K562 (cell line): ENCODE measurements at regions not wholly inside any gene's neighbourhood (a gene's known extent, or its start where the extent isn't known, plus 50 kb on each side); places are given as distances from the start of the nearest gene placed in this dataset.

Experiments used
- ATAC-seq: fragments of 200-7000 bp; cut with Tn5 transposase; 3 replicates; pipeline ENCODE4 v1.9.1; 2020; ENCODE audit warnings: moderate library complexity
- BruUV-seq: library from RNA; stranded (reverse); fragments of 400-500 nt; replicated peaks from 2 replicates; lab custom pipeline; 2021; lab: Mats Ljungman, UMichigan
- CTCF ChIA-PET: fragments of 300-600 bp; formaldehyde crosslinking; extraction: SDS; loops from one replicate; lab custom pipeline; 2021; ENCODE audit warnings: low intra/inter-chr PET ratio; lab: Yijun Ruan, JAX
- POLR2A ChIA-PET: fragments of 300-600, 350-650 bp; sonication (Branson Sonifier 250); formaldehyde crosslinking; extraction: SDS; loops from one replicate; lab custom pipeline; 2021; ENCODE audit warnings: antibody characterized with exemption, inconsistent platforms; lab: Yijun Ruan, JAX
- DNase-seq, 4 experiments: peaks; one replicate each; pipeline versions ENCODE4 v3.0.0 to v3.0.0-alpha.2; 2011 to 2018; ENCODE audit warnings: low spot score in 3 of 4, mixed read lengths in 3 of 4; ENCODE audit errors: extremely low read depth in 1 of 4
- FAIRE-seq: peaks from 2 replicates; lab custom pipeline; 2011; peaks lifted over from hg19 to GRCh38; lab: Jason Lieb, UNC
- H2AFZ ChIP-seq: 2 replicates; pipeline ENCODE4 v1.6.0; 2011; ENCODE audit warnings: low read depth, low read length, control low read depth, inconsistent platforms
- H3K27ac ChIP-seq: fragments of 200-600 bp; 3 replicates; pipeline ENCODE4 v1.8.0; 2011; ENCODE audit warnings: low read depth, mild to moderate bottlenecking, control low read depth, inconsistent platforms, low read length, moderate library complexity, mixed read lengths; ENCODE audit errors: extremely low read depth
- H3K27me3 ChIP-seq, 2 experiments: fragments of 300-600 bp in 1 of 2; 2 replicates in 1 of 2; 3 replicates in 1 of 2; pipeline versions ENCODE4 v1.6.0 to v1.8.0; 2011; ENCODE audit warnings: inconsistent platforms in 2 of 2, low read length in 2 of 2, mild to moderate bottlenecking in 1 of 2, mixed read lengths in 1 of 2, moderate library complexity in 1 of 2; ENCODE audit not compliant: control insufficient read depth in 2 of 2, insufficient read depth in 2 of 2
- H3K36me3 ChIP-seq: fragments of 300-600 bp; 3 replicates; pipeline ENCODE4 v1.8.0; 2011; ENCODE audit warnings: mild to moderate bottlenecking, low read length, inconsistent platforms; ENCODE audit not compliant: control insufficient read depth, insufficient read depth
- H3K4me1 ChIP-seq, 2 experiments: fragments of 200-600 bp in 1 of 2; replicated peaks in 1 of 2; 2 replicates in 1 of 2; 3 replicates in 1 of 2; pipeline versions ENCODE4 v1.5.1 to v1.8.0; 2011; ENCODE audit warnings: inconsistent platforms in 2 of 2, low read length in 2 of 2, mild to moderate bottlenecking in 1 of 2, mixed read lengths in 1 of 2, moderate library complexity in 1 of 2; ENCODE audit not compliant: control insufficient read depth in 2 of 2, insufficient read depth in 2 of 2
- H3K4me2 ChIP-seq: 2 replicates; pipeline ENCODE4 v1.6.1; 2011; ENCODE audit warnings: low read length, control low read depth, inconsistent platforms, mixed read lengths; ENCODE audit not compliant: insufficient read depth
- H3K4me3 ChIP-seq: fragments of 200-600 bp; sonication (generic), shearing (Covaris generic); 2 replicates; pipeline ENCODE4 v1.5.1; 2016; ENCODE audit warnings: control low read depth, inconsistent platforms
- H3K79me2 ChIP-seq: fragments of 200-600 bp; 3 replicates; pipeline ENCODE4 v1.8.0; 2011; ENCODE audit warnings: low read length, inconsistent platforms; ENCODE audit not compliant: control insufficient read depth, insufficient read depth
- H3K9ac ChIP-seq, 2 experiments: 2 replicates each; pipeline versions ENCODE4 v1.6.0 to v1.6.1; 2011; ENCODE audit warnings: low read depth in 2 of 2, low read length in 2 of 2, control low read depth in 1 of 2, inconsistent platforms in 1 of 2, mild to moderate bottlenecking in 1 of 2, mixed read lengths in 1 of 2; ENCODE audit not compliant: insufficient read depth in 1 of 2
- H3K9me1 ChIP-seq: one replicate; pipeline ENCODE4 v1.6.0; 2011; ENCODE audit warnings: inconsistent platforms, mild to moderate bottlenecking, low read length, moderate library complexity; ENCODE audit not compliant: control insufficient read depth, insufficient read depth
- H3K9me3 ChIP-seq: replicated peaks from 2 replicates; pipeline ENCODE4 v1.5.1; 2011; ENCODE audit warnings: low read depth, low read length, inconsistent platforms; ENCODE audit not compliant: control insufficient read depth, insufficient read depth
- H4K20me1 ChIP-seq: replicated peaks from 2 replicates; pipeline ENCODE4 v1.6.1; 2011; ENCODE audit warnings: low read length, inconsistent platforms, mixed read lengths; ENCODE audit not compliant: control insufficient read depth, insufficient read depth
- ETV5 ChIP-seq: sonication (generic); formaldehyde crosslinking; IDR thresholded peaks from 2 replicates; pipeline ENCODE4 v1.4.0; 2020; ENCODE audit warnings: low read depth, mild to moderate bottlenecking, missing genetic modification reagents
- HDAC3 ChIP-seq: fragments of 450-650 bp; IDR thresholded peaks from 2 replicates; pipeline ENCODE4 v1.6.1; 2018; ENCODE audit warnings: borderline replicate concordance, mild to moderate bottlenecking, moderate library complexity; ENCODE audit not compliant: partially characterized antibody
- IRF9 ChIP-seq: fragments of 450-650 bp; IDR thresholded peaks from 2 replicates; pipeline ENCODE4 v1.6.1; 2016; ENCODE audit warnings: missing biosample characterization, missing genetic modification characterization
- MCM5 ChIP-seq: fragments of 450-650 bp; IDR thresholded peaks from 2 replicates; pipeline ENCODE4 v1.6.1; 2016; ENCODE audit warnings: low read depth
- NR3C1 ChIP-seq: sonication (generic); formaldehyde crosslinking; IDR thresholded peaks from 2 replicates; pipeline ENCODE4 v1.8.1; 2022; ENCODE audit warnings: missing genetic modification reagents
- PHF21A ChIP-seq: fragments of 450-650 bp; IDR thresholded peaks from 2 replicates; pipeline ENCODE4 v1.6.1; 2017; ENCODE audit warnings: low read depth, borderline replicate concordance
- PYGO2 ChIP-seq: fragments of 450-650 bp; IDR thresholded peaks from 2 replicates; pipeline ENCODE4 v1.6.1; 2016; ENCODE audit warnings: mild to moderate bottlenecking, missing genetic modification characterization, moderate library complexity, missing compliant biosample characterization
- RBBP5 ChIP-seq: fragments of 200-600 bp; sonication (generic); IDR thresholded peaks from 2 replicates; pipeline ENCODE4 v1.6.1; 2012; ENCODE audit warnings: borderline replicate concordance, mild to moderate bottlenecking, low read length, control low read depth, inconsistent platforms; ENCODE audit not compliant: insufficient read depth, poor library complexity, severe bottlenecking
- ZFP91 ChIP-seq: sonication (generic); formaldehyde crosslinking; IDR thresholded peaks from 2 replicates; pipeline ENCODE4 v1.8.0; 2022; ENCODE audit warnings: mild to moderate bottlenecking, missing genetic modification reagents
- ZNF133 ChIP-seq: fragments of 250-450 bp; sonication (Bioruptor Pico); IDR thresholded peaks from 2 replicates; pipeline ENCODE4 v1.4.0; 2020; ENCODE audit warnings: mild to moderate bottlenecking
- ZNF224 ChIP-seq: sonication (generic); formaldehyde crosslinking; IDR thresholded peaks from 2 replicates; pipeline ENCODE4 v1.8.0; 2022; ENCODE audit warnings: mild to moderate bottlenecking, missing genetic modification reagents
- ZNF584 ChIP-seq: fragments of 200-800 bp; sonication (Bioruptor generic); IDR thresholded peaks from 2 replicates; pipeline ENCODE4 v1.6.1; 2016; ENCODE audit warnings: low read depth, mild to moderate bottlenecking, missing genetic modification characterization, missing compliant biosample characterization
- ZNF644 ChIP-seq: fragments of 200-800 bp; sonication (Bioruptor generic); IDR thresholded peaks from 2 replicates; pipeline ENCODE4 v1.6.1; 2016; ENCODE audit warnings: low read depth, missing genetic modification characterization, missing compliant biosample characterization
- WGBS: fragments of 100-300 bp; shearing (Covaris generic); methylation state at CpG from one replicate; pipeline ENCODE4 v1.1.6; 2016; ENCODE audit warnings: low coverage, mixed read lengths; ENCODE audit not compliant: insufficient coverage; ENCODE audit errors: missing lambda C conversion rate; 5-methylcytosine and 5-hydroxymethylcytosine counted together
- in situ Hi-C: fragments of 300-500 bp; cut with MboI; formaldehyde crosslinking; loops from 4 replicates; pipeline ENCODE4 v1.15.0; 2018; ENCODE audit warnings: inconsistent platforms, mixed read lengths
- intact Hi-C: fragments of 100-400 bp; cut with micrococcal nuclease; formaldehyde crosslinking; loops from 2 replicates; pipeline ENCODE4 v1.14.2; 2022
- TF ChIP-seq, protein P1 (sequence below): fragments of 200-800 bp; sonication (Bioruptor generic); IDR thresholded peaks from 2 replicates; pipeline ENCODE4 v1.6.1; 2016; ENCODE audit warnings: missing genetic modification characterization, missing compliant biosample characterization

DNA sequence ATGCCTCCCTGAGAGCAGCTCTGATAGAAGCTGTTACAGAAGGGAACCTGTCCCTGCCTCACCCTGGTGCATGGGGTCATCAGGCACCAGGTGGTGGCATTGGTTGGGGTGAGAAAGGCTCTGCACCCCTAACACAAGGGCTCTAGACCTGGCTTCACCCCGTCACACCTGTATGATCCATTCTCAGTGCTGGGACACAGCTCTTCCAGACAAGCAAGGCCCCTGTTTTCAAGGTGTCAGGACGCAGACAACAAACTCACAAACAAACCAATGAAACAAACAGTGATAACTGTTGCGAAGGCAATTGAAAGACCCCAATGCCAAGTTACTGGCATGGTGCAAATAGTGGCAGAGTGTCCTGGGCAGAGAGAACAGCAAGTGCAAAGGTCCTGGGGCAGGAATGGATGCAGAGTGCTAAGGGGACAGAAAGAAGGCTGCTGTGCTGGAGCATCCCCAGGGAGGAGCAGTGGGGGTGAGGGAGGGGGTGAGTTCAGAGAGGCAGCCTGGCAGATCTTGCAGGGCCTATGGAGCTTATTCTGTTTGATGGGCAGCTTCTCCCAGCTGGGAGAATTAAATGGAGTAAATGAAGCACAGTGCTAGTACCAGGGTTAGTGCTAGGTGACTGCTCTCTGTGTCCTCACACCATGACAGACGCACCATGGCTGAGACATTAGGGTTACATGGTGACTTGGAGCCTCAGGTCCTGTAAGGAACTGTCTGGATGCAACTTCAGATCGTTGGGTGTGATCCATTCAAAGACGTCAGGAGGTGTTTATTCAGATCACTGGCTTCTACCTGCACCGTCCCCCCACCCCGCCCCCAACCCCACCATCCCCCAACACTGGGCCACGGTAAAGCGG is 67.9 kb upstream of the UNC5A start:
- Histone ChIP-seq H3K27me3 (peaks cover 68 to 92% of the 10 kb centered on the region in 2 experiments), H3K27ac (no peak overlapping the region), H3K4me2 (no peak overlapping the region), H2AFZ (no peak overlapping the region), H3K36me3 (no peaks in the 10 kb centered on the region), H3K9ac (no peak overlapping the region), H3K79me2 (no peaks in the 10 kb centered on the region), H4K20me1 (peaks cover 15% of the 10 kb centered on the region), H3K4me3 (no peak overlapping the region), H3K9me3 (no peaks in the 10 kb centered on the region), H3K4me1 (peaks cover 0 to 18% of the 10 kb centered on the region in 2 experiments; a peak in 2 of 5 replicates), H3K9me1 (no peaks in the 10 kb centered on the region)
- no peak for ATAC-seq
- BruUV-seq: no TSS peak
- DNase-seq: peak in 1 of 4 experiments; percentile 1
- ChIA-PET CTCF (no interaction called here), POLR2A (no interaction called here)
- intact Hi-C loops (no loop called here), in situ Hi-C loops (loop anchor here (10.0 kb wide), 1 partner anchor 938 kb away; no protein-coding TSS in a partner anchor)
- no peak for TF ChIP-seq PHF21A
- TF ChIP-seq ZNF584: no peak
- TF ChIP-seq MCM5: no peak
- no peak for TF ChIP-seq PYGO2 (tag)
- no peak for TF ChIP-seq ZFP91 (CRISPR knock-in tag)
- no peak for TF ChIP-seq ZNF644
- no peak for TF ChIP-seq HDAC3
- no peak for TF ChIP-seq ETV5 (CRISPR knock-in tag)
- no peak for TF ChIP-seq IRF9 (tag)
- no peak for TF ChIP-seq ZNF133 (CRISPR knock-in tag)
- TF ChIP-seq ZNF224 (CRISPR knock-in tag): no peak
- TF ChIP-seq, protein P1, sequence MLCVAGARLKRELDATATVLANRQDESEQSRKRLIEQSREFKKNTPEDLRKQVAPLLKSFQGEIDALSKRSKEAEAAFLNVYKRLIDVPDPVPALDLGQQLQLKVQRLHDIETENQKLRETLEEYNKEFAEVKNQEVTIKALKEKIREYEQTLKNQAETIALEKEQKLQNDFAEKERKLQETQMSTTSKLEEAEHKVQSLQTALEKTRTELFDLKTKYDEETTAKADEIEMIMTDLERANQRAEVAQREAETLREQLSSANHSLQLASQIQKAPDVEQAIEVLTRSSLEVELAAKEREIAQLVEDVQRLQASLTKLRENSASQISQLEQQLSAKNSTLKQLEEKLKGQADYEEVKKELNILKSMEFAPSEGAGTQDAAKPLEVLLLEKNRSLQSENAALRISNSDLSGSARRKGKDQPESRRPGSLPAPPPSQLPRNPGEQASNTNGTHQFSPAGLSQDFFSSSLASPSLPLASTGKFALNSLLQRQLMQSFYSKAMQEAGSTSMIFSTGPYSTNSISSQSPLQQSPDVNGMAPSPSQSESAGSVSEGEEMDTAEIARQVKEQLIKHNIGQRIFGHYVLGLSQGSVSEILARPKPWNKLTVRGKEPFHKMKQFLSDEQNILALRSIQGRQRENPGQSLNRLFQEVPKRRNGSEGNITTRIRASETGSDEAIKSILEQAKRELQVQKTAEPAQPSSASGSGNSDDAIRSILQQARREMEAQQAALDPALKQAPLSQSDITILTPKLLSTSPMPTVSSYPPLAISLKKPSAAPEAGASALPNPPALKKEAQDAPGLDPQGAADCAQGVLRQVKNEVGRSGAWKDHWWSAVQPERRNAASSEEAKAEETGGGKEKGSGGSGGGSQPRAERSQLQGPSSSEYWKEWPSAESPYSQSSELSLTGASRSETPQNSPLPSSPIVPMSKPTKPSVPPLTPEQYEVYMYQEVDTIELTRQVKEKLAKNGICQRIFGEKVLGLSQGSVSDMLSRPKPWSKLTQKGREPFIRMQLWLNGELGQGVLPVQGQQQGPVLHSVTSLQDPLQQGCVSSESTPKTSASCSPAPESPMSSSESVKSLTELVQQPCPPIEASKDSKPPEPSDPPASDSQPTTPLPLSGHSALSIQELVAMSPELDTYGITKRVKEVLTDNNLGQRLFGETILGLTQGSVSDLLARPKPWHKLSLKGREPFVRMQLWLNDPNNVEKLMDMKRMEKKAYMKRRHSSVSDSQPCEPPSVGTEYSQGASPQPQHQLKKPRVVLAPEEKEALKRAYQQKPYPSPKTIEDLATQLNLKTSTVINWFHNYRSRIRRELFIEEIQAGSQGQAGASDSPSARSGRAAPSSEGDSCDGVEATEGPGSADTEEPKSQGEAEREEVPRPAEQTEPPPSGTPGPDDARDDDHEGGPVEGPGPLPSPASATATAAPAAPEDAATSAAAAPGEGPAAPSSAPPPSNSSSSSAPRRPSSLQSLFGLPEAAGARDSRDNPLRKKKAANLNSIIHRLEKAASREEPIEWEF (CRISPR knock-in tag): no peak
- TF ChIP-seq NR3C1: no peak
- TF ChIP-seq RBBP5: no peak
- WGBS: under 1% methylated on average over 9 of the region's 10 CpGs
- no peak for FAIRE-seq
